Keratinocyte (primary cell): ENCODE measurements at regions not wholly inside any gene's neighbourhood (a gene's known extent, or its start where the extent isn't known, plus 50 kb on each side); places are given as distances from the start of the nearest gene placed in this dataset.

ENCODE experiments used
- CTCF ChIP-seq, 3 experiments: IDR thresholded peaks in 1 of 3; conservative IDR thresholded peaks in 1 of 3; optimal IDR thresholded peaks in 1 of 3; 2 replicates in 2 of 3; 3 replicates in 1 of 3; pipeline versions ENCODE3 to v1.5.1; 2011; ENCODE audit warnings: low read length in 3 of 3, mild to moderate bottlenecking in 3 of 3, moderate library complexity in 2 of 3, control low read depth in 1 of 3, inconsistent platforms in 1 of 3; ENCODE audit not compliant: insufficient read depth in 2 of 3; ENCODE audit errors: extremely low read depth in 1 of 3
- EZH2 ChIP-seq: IDR thresholded peaks from one replicate; pipeline ENCODE4 v1.6.1; 2012; ENCODE audit warnings: inconsistent platforms, mild to moderate bottlenecking, low read length, moderate library complexity

- TF ChIP-seq CTCF (optimal IDR thresholded peaks at IDR 0.05 in 1 of 3, IDR thresholded peaks at IDR 0.05 in 1 of 3, conservative IDR thresholded peaks at IDR 0.05 in 1 of 3; ENCODE audit: extremely low read depth in 1 of 3, insufficient read depth in 2 of 3, low read length in 3 of 3) (no peak), EZH2 (no peak)
Measured at GRCh38 chr13:82657471-82657870, 1224.8 kb downstream of the SLITRK1 start.
